Esophagus squamous epithelium (tissue), 5 donors: ENCODE measurements at regions not wholly inside any gene's neighbourhood (a gene's known extent, or its start where the extent isn't known, plus 50 kb on each side); places are given as distances from the start of the nearest gene placed in this dataset.

Experiments
- DNase-seq: peaks from one replicate; lab custom pipeline; 2025; lab: John Stamatoyannopoulos, UW
- H3K27ac ChIP-seq, 4 donors: fragments of 200-600 bp; sonication (generic); one replicate each; pipeline ENCODE4 v1.5.1; 2016 to 2019; ENCODE audit warnings: mild to moderate bottlenecking in 1 of 4
- H3K27me3 ChIP-seq, 4 donors: fragments of 200-600 bp; sonication (generic); 1 replicate in 3 of 4; 2 replicates in 1 of 4; pipeline versions ENCODE4 v1.5.1 to v1.6.0; 2017 to 2021; ENCODE audit warnings: antibody characterized with exemption in 1 of 4
- H3K36me3 ChIP-seq, 3 donors: fragments of 200-600 bp; sonication (generic); one replicate each; pipeline ENCODE4 v1.5.1; 2016 to 2019
- H3K4me1 ChIP-seq, 3 donors: fragments of 200-600 bp; sonication (generic); one replicate each; pipeline ENCODE4 v1.5.1; 2017 to 2019
- H3K4me3 ChIP-seq, 4 donors: fragments of 200-600 bp; sonication (generic); 1 replicate in 3 of 4; 2 replicates in 1 of 4; pipeline ENCODE4 v1.5.1; 2016 to 2019; ENCODE audit warnings: mild to moderate bottlenecking in 2 of 4, moderate library complexity in 1 of 4
- H3K9me3 ChIP-seq, 3 donors: fragments of 200-600 bp; sonication (generic); one replicate each; pipeline ENCODE4 v1.5.1; 2016 to 2019
- POLR2A ChIP-seq, 4 donors: fragments of 450-650 bp; IDR thresholded peaks; one replicate each; pipeline ENCODE4 v1.6.1; 2017; ENCODE audit warnings: antibody characterized with exemption in 4 of 4, mild to moderate bottlenecking in 4 of 4, moderate library complexity in 3 of 4
- WGBS, 2 donors: methylation state at CpG; one replicate each; pipeline ENCODE4 v1.1.5; 2018; 5-methylcytosine and 5-hydroxymethylcytosine counted together
- intact Hi-C: fragments of 100-400 bp; cut with DNase I; formaldehyde crosslinking; loops from one replicate; pipeline ENCODE4 v1.15.0; 2022
- TF ChIP-seq, protein P1 (sequence below), 6 experiments: fragments of 450-650 bp in 4 of 6; fragments of 200-600 bp in 2 of 6; sonication (generic) in 2 of 6; IDR thresholded peaks; one replicate each; pipeline ENCODE4 v1.5.1; 2016 to 2019; ENCODE audit warnings: antibody characterized with exemption in 6 of 6, mild to moderate bottlenecking in 4 of 6, moderate library complexity in 4 of 6
- donor health status: DM: yes; HTN: yes; CAD: no.

- H3K27me3 ChIP-seq = no peaks in the 10 kb centered on the region
- no peaks in the 10 kb centered on the region for H3K36me3 ChIP-seq
- WGBS, 2 donors = 56 to 59% methylated on average over 5 of the region's 5 CpGs
- TF ChIP-seq POLR2A (IDR thresholded peaks at IDR 0.05) = no peak
- TF ChIP-seq, protein P1, sequence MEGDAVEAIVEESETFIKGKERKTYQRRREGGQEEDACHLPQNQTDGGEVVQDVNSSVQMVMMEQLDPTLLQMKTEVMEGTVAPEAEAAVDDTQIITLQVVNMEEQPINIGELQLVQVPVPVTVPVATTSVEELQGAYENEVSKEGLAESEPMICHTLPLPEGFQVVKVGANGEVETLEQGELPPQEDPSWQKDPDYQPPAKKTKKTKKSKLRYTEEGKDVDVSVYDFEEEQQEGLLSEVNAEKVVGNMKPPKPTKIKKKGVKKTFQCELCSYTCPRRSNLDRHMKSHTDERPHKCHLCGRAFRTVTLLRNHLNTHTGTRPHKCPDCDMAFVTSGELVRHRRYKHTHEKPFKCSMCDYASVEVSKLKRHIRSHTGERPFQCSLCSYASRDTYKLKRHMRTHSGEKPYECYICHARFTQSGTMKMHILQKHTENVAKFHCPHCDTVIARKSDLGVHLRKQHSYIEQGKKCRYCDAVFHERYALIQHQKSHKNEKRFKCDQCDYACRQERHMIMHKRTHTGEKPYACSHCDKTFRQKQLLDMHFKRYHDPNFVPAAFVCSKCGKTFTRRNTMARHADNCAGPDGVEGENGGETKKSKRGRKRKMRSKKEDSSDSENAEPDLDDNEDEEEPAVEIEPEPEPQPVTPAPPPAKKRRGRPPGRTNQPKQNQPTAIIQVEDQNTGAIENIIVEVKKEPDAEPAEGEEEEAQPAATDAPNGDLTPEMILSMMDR (IDR thresholded peaks at IDR 0.05) = no peak
- intact Hi-C loops = no loop called here
- no peaks in the 10 kb centered on the region for H3K9me3 ChIP-seq
- H3K4me1 ChIP-seq = no peaks in the 10 kb centered on the region
- no peak for DNase-seq
- H3K4me3 ChIP-seq = no peak overlapping the region
- no peak overlapping the region for H3K27ac ChIP-seq
Observed at GRCh38 chr6:45783716-45784115, 231.9 kb downstream of the CLIC5 start.

DNA sequence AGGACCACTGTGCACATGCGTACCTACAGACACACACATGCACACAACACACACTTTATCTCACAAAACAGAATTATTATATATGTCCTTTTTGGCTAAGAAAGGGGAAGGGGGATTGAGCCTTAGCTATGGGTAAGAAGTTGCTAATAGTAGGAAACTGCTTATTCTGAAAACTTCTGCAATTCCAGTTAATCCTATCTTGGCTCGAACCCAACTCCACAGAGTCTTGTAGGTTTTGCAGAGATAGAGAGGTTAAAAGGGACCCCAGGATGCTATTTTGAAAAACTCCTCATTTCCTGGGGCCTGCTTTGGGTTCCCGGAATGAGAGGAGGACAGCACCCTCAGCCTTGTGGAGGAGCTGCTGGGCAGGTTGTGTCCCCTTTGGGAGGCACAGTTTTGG is 233.8 kb downstream of the CLIC5 start:
- no peak for DNase-seq

GRCh38 chr6:45780523-45780922 is 235.1 kb downstream of the CLIC5 start:
- Histone ChIP-seq H3K27me3 (peaks cover 0 to 5% (median 0%) of the 10 kb centered on the region in 4 donors), H3K4me1 (no peaks in the 10 kb centered on the region), H3K27ac (no peak overlapping the region), H3K4me3 (no peak overlapping the region), H3K9me3 (no peaks in the 10 kb centered on the region), H3K36me3 (no peaks in the 10 kb centered on the region)
- 76 to 100% methylated on average over 1 to 2 of the region's 2 CpGs for WGBS, 2 donors
- DNase-seq = no peak
- intact Hi-C loops = no loop called here
- TF ChIP-seq, protein P1 (IDR thresholded peaks at IDR 0.05) = no peak
- TF ChIP-seq POLR2A (IDR thresholded peaks at IDR 0.05) = no peak

More for the DNA sequence above, 233.8 kb downstream of the CLIC5 start:
- TF ChIP-seq, protein P1 (IDR thresholded peaks at IDR 0.05) = no peak
- TF ChIP-seq POLR2A (IDR thresholded peaks at IDR 0.05) = no peak
- H3K4me1 ChIP-seq = no peaks in the 10 kb centered on the region
- peaks cover 0 to 5% (median 0%) of the 10 kb centered on the region in 4 donors for H3K27me3 ChIP-seq
- H3K36me3 ChIP-seq = no peaks in the 10 kb centered on the region
- intact Hi-C loops = no loop called here
- no peak overlapping the region for H3K27ac ChIP-seq
- WGBS, 2 donors = 64 to 89% methylated on average over 3 of the region's 3 CpGs
- no peak overlapping the region for H3K4me3 ChIP-seq
- H3K9me3 ChIP-seq = no peaks in the 10 kb centered on the region

DNA sequence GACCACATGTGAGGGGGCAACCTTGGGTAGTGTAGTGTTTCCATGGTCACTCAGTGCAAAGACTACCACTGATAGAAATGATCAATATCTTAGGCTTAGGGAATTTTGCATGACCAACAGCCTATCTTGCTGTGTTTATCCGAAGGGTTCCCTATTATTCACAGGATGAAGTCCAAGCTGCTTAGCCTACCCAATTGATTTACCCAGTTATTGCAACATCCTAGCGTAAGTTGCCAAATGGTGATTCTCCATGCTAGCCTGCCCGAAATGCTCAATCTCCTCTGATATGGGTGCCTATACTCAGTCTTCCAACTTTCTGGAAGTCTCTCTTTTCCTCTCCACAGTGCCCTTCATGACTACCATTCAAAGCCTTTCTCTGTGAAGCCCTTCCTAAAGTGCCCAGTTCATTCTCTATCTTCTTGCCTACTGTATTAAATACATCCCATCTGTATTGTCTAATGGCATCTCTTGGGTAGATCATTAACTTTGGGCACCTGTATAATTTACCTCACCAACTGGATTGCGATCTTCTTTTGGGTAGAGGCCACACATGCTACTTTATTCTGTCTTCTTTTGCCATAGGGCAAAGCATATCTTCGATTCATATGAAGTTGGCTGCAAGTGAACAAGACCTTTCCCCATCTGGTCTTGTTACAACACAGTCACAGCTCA is 240.5 kb downstream of the CLIC5 start:
- no peak overlapping the region for H3K4me3 ChIP-seq
- no peaks in the 10 kb centered on the region for H3K36me3 ChIP-seq
- DNase-seq = no peak
- H3K27ac ChIP-seq = no peak overlapping the region
- intact Hi-C loops = no loop called here
- H3K4me1 ChIP-seq = no peaks in the 10 kb centered on the region
- H3K9me3 ChIP-seq = no peaks in the 10 kb centered on the region
- H3K27me3 ChIP-seq = peaks cover 0 to 5% (median 0%) of the 10 kb centered on the region in 4 donors
- 72 to 89% methylated on average over 5 of the region's 5 CpGs for WGBS, 2 donors
- TF ChIP-seq, protein P1 (IDR thresholded peaks at IDR 0.05) = no peak
- TF ChIP-seq POLR2A (IDR thresholded peaks at IDR 0.05) = no peak

DNA sequence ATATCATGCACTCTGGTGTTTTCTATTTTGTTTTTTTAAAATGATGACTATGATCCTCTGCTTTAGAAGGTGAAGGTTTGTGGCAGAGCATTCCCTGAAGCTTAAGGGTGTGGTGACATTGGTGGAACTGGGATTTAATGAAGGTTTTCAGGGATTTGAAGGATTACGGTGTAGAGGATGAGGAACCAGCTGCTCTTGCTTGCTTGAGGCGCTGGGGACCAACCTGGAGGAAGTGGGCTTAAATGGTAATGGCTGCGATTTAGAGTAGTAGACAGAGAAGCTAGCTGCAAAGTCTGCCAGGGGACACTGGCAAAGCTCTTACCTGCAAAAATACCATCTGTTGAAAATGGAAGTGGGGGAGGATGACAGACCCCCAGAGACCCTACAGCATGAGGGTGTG is 241.8 kb downstream of the CLIC5 start:
- 63 to 74% methylated on average over 3 of the region's 3 CpGs for WGBS, 2 donors
- intact Hi-C loops = no loop called here
- TF ChIP-seq, protein P1 (IDR thresholded peaks at IDR 0.05) = no peak
- no peak for TF ChIP-seq POLR2A (IDR thresholded peaks at IDR 0.05)
- no peaks in the 10 kb centered on the region for H3K36me3 ChIP-seq
- H3K9me3 ChIP-seq = no peaks in the 10 kb centered on the region
- no peak overlapping the region for H3K4me3 ChIP-seq
- DNase-seq = no peak
- H3K4me1 ChIP-seq = no peaks in the 10 kb centered on the region
- no peak overlapping the region for H3K27ac ChIP-seq
- peaks cover 0 to 5% (median 0%) of the 10 kb centered on the region in 4 donors for H3K27me3 ChIP-seq
